HEK293T (cell line): ENCODE measurements at regions not wholly inside any gene's neighbourhood (a gene's known extent, or its start where the extent isn't known, plus 50 kb on each side); places are given as distances from the start of the nearest gene placed in this dataset.

Source experiments
- ARNT ChIP-seq: fragments of 450-650 bp; IDR thresholded peaks from 2 replicates; pipeline ENCODE4 v1.6.1; 2017; ENCODE audit warnings: mild to moderate bottlenecking
- BHLHE40 ChIP-seq: fragments of 450-650 bp; IDR thresholded peaks from 2 replicates; pipeline ENCODE4 v1.6.1; 2016; ENCODE audit warnings: mild to moderate bottlenecking, moderate library complexity, borderline replicate concordance
- FOXA1 ChIP-seq: fragments of 450-650 bp; IDR thresholded peaks from 2 replicates; pipeline ENCODE4 v1.6.1; 2016; ENCODE audit warnings: mild to moderate bottlenecking
- FOXK2 ChIP-seq: fragments of 450-650 bp; IDR thresholded peaks from 2 replicates; pipeline ENCODE4 v1.6.1; 2016; ENCODE audit warnings: mild to moderate bottlenecking
- FOXM1 ChIP-seq: fragments of 450-650 bp; IDR thresholded peaks from 2 replicates; pipeline ENCODE4 v1.6.1; 2017; ENCODE audit warnings: mild to moderate bottlenecking, borderline replicate concordance
- SUZ12 ChIP-seq: fragments of 450-650 bp; IDR thresholded peaks from 2 replicates; pipeline ENCODE4 v1.6.1; 2016; ENCODE audit warnings: mild to moderate bottlenecking

- TF ChIP-seq FOXM1 (no peak), SUZ12 (no peak), ARNT (no peak), FOXK2 (no peak), BHLHE40 (no peak), FOXA1 (no peak)
Measured at GRCh38 chr14:105974902-105975301, 448.5 kb downstream of the TMEM121 start.
